ENCODE measurements at regions not wholly inside any gene's neighbourhood (a gene's known extent, or its start where the extent isn't known, plus 50 kb on each side); places are given as distances from the start of the nearest gene placed in this dataset.
A peak's percentile ranks its signal among the peaks of the same experiment; 100 is the strongest.

GRCh38 chr9:108181441-108181840, 674.3 kb downstream of the ACTL7B start:
- Mint-ChIP-seq H3K27ac (ENCODE audit: unreplicated experiment) (peak overlapping the region; percentile 9), H3K36me3 (ENCODE audit: insufficient read depth, unreplicated experiment) (no peaks in the 10 kb centered on the region), H3K27me3 (ENCODE audit: insufficient read depth, unreplicated experiment) (no peaks in the 10 kb centered on the region), H3K9me3 (ENCODE audit: unreplicated experiment) (peaks cover 17% of the 10 kb centered on the region), H3K4me1 (ENCODE audit: low read depth, unreplicated experiment) (no peaks in the 10 kb centered on the region), H3K4me3 (ENCODE audit: unreplicated experiment) (no peak overlapping the region)
- Histone ChIP-seq H3K9me3 (no peaks in the 10 kb centered on the region), H3K4me3 (ENCODE audit: low read depth, low read length) (no peak overlapping the region), H3K27me3 (replicated peaks; ENCODE audit: control insufficient read depth, insufficient read depth, low read length) (no peaks in the 10 kb centered on the region), H3K36me3 (ENCODE audit: control insufficient read depth, insufficient read depth, low read length) (no peaks in the 10 kb centered on the region), H3K4me1 (peaks cover 12% of the 10 kb centered on the region)
- TF ChIP-seq CTCF (IDR thresholded peaks at IDR 0.05; ENCODE audit: insufficient read depth in 1 of 2, low read depth in 1 of 2, low read length in 1 of 2, severe bottlenecking in 1 of 2, unreplicated experiment in 1 of 2): no peak
- POLR2A ChIA-PET: no interaction called here
- no TSS peak for BruUV-seq (replicated peaks)
- CTCF ChIA-PET: interaction anchor here (0.6 kb wide), 1 partner anchor 300 kb away, joined by 3 read pairs; no protein-coding TSS in a partner anchor
- DNase-seq: no peak
- intact Hi-C loops (cut with micrococcal nuclease; ENCODE audit: unreplicated experiment): no loop called here

- Mint-ChIP-seq H3K27me3 (ENCODE audit: insufficient read depth, unreplicated experiment) (no peaks in the 10 kb centered on the region), H3K4me1 (ENCODE audit: low read depth, unreplicated experiment) (no peaks in the 10 kb centered on the region), H3K9me3 (ENCODE audit: unreplicated experiment) (peaks cover 17% of the 10 kb centered on the region), H3K27ac (ENCODE audit: unreplicated experiment) (peak overlapping the region; percentile 9), H3K36me3 (ENCODE audit: insufficient read depth, unreplicated experiment) (no peaks in the 10 kb centered on the region), H3K4me3 (ENCODE audit: unreplicated experiment) (no peak overlapping the region)
- no peak overlapping the region for H3K4me3 ChIP-seq (ENCODE audit: low read depth, low read length)
- no peak for DNase-seq
- no peaks in the 10 kb centered on the region for H3K9me3 ChIP-seq
- intact Hi-C loops (cut with micrococcal nuclease; ENCODE audit: unreplicated experiment): no loop called here
- no TSS peak for BruUV-seq (replicated peaks)
- ChIA-PET CTCF (no interaction called here), POLR2A (no interaction called here)
- TF ChIP-seq CTCF (IDR thresholded peaks at IDR 0.05; ENCODE audit: insufficient read depth in 1 of 2, low read depth in 1 of 2, low read length in 1 of 2, severe bottlenecking in 1 of 2, unreplicated experiment in 1 of 2): no peak
- peaks cover 11% of the 10 kb centered on the region for H3K4me1 ChIP-seq
- H3K36me3 ChIP-seq (ENCODE audit: control insufficient read depth, insufficient read depth, low read length): no peaks in the 10 kb centered on the region
- H3K27me3 ChIP-seq (replicated peaks; ENCODE audit: control insufficient read depth, insufficient read depth, low read length): no peaks in the 10 kb centered on the region
Observed at GRCh38 chr9:108180541-108180940, 675.2 kb downstream of the ACTL7B start.

- no peaks in the 10 kb centered on the region for H3K4me1 Mint-ChIP-seq (ENCODE audit: low read depth, unreplicated experiment)
- Histone ChIP-seq H3K4me1 (no peaks in the 10 kb centered on the region), H3K4me3 (ENCODE audit: low read depth, low read length) (no peak overlapping the region), H3K27me3 (replicated peaks; ENCODE audit: control insufficient read depth, insufficient read depth, low read length) (no peaks in the 10 kb centered on the region), H3K36me3 (ENCODE audit: control insufficient read depth, insufficient read depth, low read length) (no peaks in the 10 kb centered on the region), H3K9me3 (no peaks in the 10 kb centered on the region)
- no peak for TF ChIP-seq CTCF (IDR thresholded peaks at IDR 0.05; ENCODE audit: insufficient read depth in 1 of 2, low read depth in 1 of 2, low read length in 1 of 2, severe bottlenecking in 1 of 2, unreplicated experiment in 1 of 2)
- CTCF ChIA-PET: no interaction called here
- H3K4me3 Mint-ChIP-seq (ENCODE audit: unreplicated experiment): no peak overlapping the region
- BruUV-seq (replicated peaks): no TSS peak
- H3K36me3 Mint-ChIP-seq (ENCODE audit: insufficient read depth, unreplicated experiment): no peaks in the 10 kb centered on the region
- no peaks in the 10 kb centered on the region for H3K27me3 Mint-ChIP-seq (ENCODE audit: insufficient read depth, unreplicated experiment)
- DNase-seq: no peak
- no peak overlapping the region for H3K27ac Mint-ChIP-seq (ENCODE audit: unreplicated experiment)
- peaks cover 11% of the 10 kb centered on the region for H3K9me3 Mint-ChIP-seq (ENCODE audit: unreplicated experiment)
- intact Hi-C loops (cut with micrococcal nuclease; ENCODE audit: unreplicated experiment): no loop called here
- POLR2A ChIA-PET: no interaction called here
Observed at GRCh38 chr9:108178318-108178717, 677.5 kb downstream of the ACTL7B start.

All from Caco-2 (cell line).